ENCODE measurements at regions not wholly inside any gene's neighbourhood (a gene's known extent, or its start where the extent isn't known, plus 50 kb on each side); places are given as distances from the start of the nearest gene placed in this dataset.
"Not testable (repeated sequence)": the region's sequence is repeated elsewhere in the genome, so short reads cannot be mapped to it uniquely, and the experiment has no call there.

DNA sequence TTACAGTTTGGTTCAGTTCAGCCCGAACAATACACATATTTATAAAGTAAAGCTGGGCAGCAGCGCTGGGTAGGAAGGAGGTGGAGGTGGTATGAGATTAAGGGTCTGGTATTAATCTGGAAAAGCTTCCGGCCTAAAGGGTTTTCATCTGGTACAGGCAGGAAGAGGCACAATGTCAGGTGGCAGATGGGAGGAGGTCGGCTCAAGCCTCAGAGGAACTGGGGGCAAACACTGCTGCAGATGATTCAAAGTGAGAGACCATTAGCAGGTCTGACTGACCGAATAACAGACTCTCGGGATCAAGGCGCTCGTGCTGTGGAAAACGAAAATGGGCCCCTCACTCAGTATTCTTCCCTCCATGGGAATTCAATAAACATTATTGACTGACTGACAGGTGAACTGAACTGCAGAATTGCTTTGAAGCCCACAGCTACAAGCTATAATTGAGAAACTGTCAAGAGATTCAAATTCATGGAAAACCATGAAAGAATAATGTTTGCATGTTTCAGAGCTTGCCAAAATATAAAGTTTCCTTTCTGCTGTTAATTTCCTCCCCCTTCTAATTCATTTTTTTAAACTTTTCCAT, 75.3 kb downstream of the TMEM167A start:
- DNase-seq (ENCODE audit: low read depth): no peak

- no peak for DNase-seq (ENCODE audit: low read depth)
These were observed 76.3 kb downstream of the TMEM167A start for GRCh38 chr5:83000922-83001321.

DNA sequence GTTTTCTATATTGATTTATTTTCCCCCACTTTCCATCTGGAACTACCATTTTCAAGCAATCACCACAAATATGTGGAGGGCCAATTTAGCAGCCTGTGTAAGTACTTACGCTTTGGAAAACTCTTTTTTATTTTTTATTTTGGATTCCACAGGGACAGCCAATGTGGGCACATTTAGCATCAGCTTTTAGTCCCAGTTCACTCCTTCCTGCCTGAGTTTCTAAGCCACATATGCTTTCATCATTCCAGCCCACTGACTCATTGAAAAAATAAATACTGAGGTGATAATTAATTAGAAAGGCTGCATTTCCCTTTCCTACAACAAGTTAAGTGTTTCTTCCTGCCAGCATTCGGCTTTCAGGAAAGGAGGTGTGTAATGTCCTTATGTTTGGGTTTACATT, 76.8 kb downstream of the TMEM167A start:
- DNase-seq (ENCODE audit: low read depth): no peak

DNA sequence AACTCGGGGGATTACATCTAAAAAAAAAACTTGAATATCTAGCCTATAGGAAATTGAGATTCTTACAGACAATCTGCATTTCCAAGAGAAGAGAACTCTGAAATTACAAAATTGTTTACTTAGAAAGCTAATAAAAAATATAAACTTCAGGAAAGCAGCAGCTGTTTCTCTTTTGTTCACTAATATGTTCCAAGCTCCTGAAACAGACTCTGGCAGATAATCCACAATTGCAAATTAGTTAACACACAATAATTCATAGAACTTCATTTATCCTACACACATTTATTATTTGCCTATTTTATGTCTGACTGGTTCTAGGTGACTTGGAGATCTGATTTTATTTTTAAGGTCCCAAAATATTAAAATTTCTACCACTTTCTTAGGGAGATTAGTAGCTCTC, 83.8 kb downstream of the TMEM167A start:
- no peak for DNase-seq (ENCODE audit: low read depth)

DNA sequence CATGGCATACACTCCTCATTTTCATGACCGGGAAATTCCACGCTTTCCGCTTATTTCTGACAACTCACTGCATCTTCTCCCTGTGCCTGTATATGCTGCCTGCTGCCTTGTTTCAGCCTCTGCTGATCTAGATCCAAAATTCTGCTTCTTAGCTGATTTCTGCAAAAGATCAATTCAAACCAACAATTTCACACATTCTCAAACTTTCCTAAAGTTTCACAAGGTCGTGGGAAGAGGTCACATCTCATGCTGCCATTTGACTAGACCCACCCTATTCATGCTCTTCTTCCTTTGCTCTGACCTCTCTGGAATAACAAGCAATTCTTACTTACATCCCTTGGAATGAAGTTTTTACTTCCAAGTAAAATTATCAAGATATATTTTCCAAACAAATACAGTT, 84.5 kb downstream of the TMEM167A start:
- no peak for DNase-seq (ENCODE audit: low read depth)

GRCh38 chr5:82991678-82992323, 85.4 kb downstream of the TMEM167A start:
- no peak for DNase-seq (ENCODE audit: low read depth)

DNA sequence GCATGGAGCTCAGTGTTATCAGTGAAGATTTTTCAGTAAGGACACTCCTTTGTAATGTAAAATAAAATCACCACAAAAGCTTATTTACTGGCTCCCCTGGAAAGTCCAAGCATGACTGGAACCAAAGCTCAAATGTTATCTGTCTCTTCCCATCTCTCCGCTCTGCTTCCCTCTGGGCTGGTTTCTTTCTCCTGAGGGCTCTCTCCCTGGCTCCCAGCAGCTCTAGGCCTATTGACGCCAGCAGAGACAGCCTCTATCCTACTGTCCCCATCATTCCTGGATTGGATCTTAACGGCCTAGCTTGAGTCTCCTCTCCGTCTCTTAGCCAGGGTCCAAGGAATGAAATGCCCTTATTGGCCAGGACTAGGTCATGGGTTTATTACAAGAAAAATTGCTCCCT, 86.1 kb downstream of the TMEM167A start:
- DNase-seq (ENCODE audit: low read depth): no peak

- DNase-seq (ENCODE audit: low read depth): no peak
These were observed 90.0 kb downstream of the TMEM167A start for GRCh38 chr5:82987188-82987587.

DNA sequence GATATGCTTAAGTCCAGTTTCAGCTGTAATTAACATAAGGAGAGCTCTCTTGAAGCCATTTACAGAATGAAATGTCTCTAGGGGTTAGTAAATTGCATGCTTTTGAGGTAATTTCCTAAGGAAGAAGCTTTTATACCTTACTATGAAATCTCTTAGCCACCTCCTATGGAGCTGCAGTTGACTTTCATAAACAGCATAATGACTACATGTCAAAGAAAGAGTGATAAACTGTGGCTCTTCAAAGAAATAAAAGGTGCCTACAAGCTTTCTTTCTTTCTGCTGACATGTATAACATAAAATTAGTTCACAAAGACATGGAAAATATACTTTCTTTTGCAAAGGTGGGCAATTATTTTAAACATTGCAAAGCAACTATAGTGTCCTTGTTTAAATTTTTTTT, 90.8 kb downstream of the TMEM167A start:
- DNase-seq (ENCODE audit: low read depth): no peak

- DNase-seq (ENCODE audit: low read depth): no peak
These were observed 91.4 kb downstream of the TMEM167A start for GRCh38 chr5:82985763-82986162.

DNA sequence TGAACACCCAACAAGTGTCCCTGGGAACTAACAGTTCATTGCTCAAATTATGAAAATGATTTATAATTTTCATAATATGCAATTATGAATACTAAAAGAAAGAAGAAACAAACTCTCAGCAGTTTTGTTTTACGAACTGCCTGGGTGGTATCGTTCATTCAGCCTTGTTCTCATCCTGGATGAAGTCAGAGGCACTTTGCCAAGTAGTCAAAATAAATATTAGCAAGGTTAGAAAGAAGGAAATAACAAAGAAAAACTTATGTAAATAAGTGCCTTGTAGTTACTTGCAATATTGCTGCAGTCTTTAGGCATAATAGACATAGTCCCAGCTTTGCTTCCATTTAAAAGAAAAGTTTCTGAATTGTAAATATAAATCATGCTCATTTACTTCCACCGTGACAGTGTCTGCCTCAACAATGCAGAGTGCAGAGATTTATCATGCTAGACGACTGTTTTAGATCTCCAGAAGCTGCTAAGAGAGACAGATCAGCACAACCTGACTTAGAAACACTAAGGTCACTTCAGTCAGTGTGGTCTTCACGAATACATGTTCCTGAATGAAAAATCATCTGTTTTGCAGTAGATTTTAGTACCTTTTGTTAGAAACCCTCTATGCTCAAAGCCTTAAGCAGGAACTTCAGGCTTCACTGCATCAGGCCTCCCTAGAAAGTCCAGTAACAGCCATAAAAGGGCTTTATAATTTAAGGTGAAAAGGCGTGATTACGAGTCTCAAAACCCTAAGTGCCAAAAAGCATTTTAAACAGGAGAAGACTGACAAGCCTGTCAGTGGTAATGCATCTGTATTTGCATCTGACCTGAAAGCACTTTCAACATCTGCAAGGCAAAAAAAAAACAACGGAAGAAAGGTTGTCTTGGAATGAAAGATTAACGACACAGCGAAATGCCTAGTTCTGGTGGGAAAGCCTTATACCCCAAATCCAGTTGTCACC, 92.1 kb downstream of the TMEM167A start:
- no peak for DNase-seq (ENCODE audit: low read depth)

- no peak for DNase-seq (ENCODE audit: low read depth)
These were observed 94.3 kb downstream of the TMEM167A start for GRCh38 chr5:82982846-82983245.

DNA sequence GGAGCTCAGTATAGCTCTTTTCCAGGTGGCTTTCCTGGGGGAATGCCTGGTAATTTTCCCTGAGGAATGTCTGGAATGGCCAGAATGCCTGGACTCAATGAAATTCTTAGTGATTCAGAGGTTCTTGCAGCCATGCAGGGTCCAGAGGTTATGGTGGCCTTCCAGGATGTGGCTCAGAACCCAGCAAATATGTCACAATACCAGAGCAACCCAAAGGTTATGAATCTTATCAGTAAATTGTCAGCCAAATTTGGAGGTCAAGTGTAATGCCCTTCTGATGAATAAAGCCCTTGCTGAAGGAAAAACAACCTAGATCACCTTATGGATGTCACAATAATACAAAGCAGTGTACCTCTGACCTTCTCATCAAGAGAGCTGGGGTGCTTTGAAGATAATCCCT, 100.3 kb downstream of the TMEM167A start:
- not testable (repeated sequence) for DNase-seq (ENCODE audit: low read depth)

DNA sequence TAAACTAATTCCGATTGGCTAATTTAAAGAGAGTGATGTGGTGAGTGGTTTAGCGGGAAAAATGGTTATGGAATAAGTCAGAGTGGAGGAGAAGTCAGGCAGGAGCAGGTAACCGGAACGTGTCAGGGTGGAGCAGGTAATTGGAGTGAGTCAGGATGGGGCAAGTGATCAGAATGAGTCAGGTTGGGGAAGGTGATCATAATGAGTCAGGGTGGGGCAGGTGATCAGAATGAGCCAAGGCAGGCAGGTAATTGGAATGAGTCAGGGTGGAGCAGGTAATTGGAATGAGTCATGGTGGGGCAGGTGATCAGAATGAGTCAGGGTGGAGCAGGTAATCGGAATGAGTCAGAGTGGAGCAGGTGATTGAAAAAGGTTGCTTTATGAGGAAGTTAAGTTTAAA, 101.4 kb downstream of the TMEM167A start:
- DNase-seq (ENCODE audit: low read depth): no peak

- no peak for DNase-seq (ENCODE audit: low read depth)
These were observed 101.8 kb downstream of the TMEM167A start for GRCh38 chr5:82975396-82975795.

DNA sequence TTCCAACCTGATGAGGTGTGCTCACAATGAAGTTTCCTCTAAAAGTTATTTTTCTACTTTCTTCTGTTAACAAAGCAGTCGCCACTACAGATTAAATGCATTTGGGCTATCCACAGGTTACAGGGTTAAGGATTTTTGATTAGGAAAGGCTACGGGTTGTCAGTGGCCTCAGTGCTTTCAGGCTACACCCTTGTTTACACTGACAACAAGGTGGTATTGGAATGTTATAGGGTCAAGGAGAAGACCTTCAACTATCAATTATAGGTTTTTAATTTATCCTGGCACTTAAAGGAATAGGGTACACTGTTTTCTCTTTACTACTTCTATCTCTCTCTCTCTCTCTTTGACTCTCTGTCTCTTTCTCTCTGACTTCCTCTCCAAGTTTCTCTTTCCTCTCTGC, 102.8 kb downstream of the TMEM167A start:
- DNase-seq (ENCODE audit: low read depth): not testable (repeated sequence)

GRCh38 chr5:82971901-82972300, 105.3 kb downstream of the TMEM167A start:
- no peak for DNase-seq (ENCODE audit: low read depth)

GRCh38 chr5:82971034-82971806, 106.0 kb downstream of the TMEM167A start:
- not testable (repeated sequence) for DNase-seq (ENCODE audit: low read depth)

DNA sequence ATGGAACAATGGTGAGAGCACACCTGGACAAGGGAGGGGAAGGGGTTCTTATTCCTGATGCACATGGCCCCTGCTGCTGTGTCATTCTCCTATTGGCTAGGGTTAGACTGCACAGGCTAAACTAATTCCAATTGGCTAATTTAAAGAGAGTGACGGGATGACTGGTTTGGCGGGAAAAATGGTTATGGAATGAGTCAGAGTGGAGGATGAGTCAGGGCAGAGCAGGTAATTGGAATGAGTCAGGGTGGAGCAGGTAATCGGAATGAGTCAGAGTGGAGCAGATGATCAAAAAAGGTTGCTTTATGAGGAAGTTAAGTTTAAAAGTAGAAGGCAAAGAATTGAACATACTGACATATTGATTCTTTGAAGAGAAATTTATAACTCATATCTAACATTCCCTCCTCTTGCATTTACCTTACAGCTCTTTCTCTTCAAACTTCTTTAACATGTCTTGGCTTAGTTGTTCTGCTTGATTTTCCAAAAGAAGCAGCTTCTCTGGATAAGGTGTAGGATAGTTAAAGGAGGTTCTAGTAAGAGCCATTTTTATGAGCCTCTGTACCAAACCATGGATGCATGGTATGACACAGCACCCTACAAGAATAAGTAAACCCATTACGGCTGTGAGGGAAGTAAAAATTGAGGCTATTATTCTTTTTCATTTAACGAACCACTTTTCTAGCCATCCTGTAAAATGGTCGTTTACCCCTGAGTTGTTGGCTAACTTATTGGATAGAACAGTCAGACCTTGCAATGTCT, 107.8 kb downstream of the TMEM167A start:
- peak; percentile 2 for DNase-seq (ENCODE audit: low read depth)

GRCh38 chr5:82967072-82967471, 110.1 kb downstream of the TMEM167A start:
- DNase-seq (ENCODE audit: low read depth): no peak

DNA sequence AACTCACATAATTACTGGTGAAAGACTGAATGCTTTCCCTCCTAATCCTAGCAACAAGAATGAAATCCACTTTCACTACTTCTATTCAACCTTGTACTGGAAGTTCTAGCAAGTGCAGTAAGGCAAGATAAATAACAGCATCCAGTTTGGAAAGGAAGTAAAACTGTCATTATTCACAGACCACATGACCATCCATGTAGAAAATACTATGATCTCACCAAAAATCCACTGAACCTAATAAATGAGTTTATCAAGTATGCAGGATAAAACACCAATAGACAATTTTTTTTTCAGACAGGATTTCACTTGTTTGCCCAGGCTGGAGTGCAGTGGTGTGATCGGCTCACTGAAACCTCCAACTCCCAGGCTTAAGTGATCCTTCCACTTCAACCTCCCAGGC, 117.7 kb downstream of the TMEM167A start:
- DNase-seq (ENCODE audit: low read depth): no peak

- DNase-seq (ENCODE audit: low read depth): no peak
These were observed 120.6 kb downstream of the TMEM167A start for GRCh38 chr5:82956600-82956999.

Data from stimulated activated CD4-positive, alpha-beta T cell treated with anti-CD3 and anti-CD28 coated beads, Interleukin-2, amount 100 ng/mL, for 4 hours (primary cell).